K562 (cell line): ENCODE measurements at regions not wholly inside any gene's neighbourhood (a gene's known extent, or its start where the extent isn't known, plus 50 kb on each side); places are given as distances from the start of the nearest gene placed in this dataset.

ENCODE experiments used
- NCOA1 ChIP-seq: fragments of 450-650 bp; IDR thresholded peaks from 2 replicates; pipeline ENCODE4 v1.6.1; 2016; ENCODE audit warnings: low read depth
- NFE2 ChIP-seq: IDR thresholded peaks from 2 replicates; pipeline ENCODE4 v1.6.1; 2014; ENCODE audit warnings: antibody characterized with exemption, low read depth
- ZKSCAN1 ChIP-seq: fragments of 150-350 bp; IDR thresholded peaks from 2 replicates; pipeline ENCODE4 v1.6.1; 2016; ENCODE audit warnings: low read depth, low read length
- TF ChIP-seq, protein P1 (sequence below): fragments of 450-650 bp; formaldehyde crosslinking; IDR thresholded peaks from 2 replicates; pipeline ENCODE4 v1.4.0; 2020; ENCODE audit warnings: mild to moderate bottlenecking, mixed read lengths
- TF ChIP-seq, protein P2 (sequence below): fragments of 450-650 bp; IDR thresholded peaks from 2 replicates; pipeline ENCODE4 v1.6.1; 2016; ENCODE audit warnings: antibody characterized with exemption
- TF ChIP-seq, protein P3 (sequence below): fragments of 200-800 bp; sonication (Bioruptor generic); IDR thresholded peaks from 2 replicates; pipeline ENCODE4 v1.6.1; 2016; ENCODE audit warnings: missing genetic modification characterization, missing compliant biosample characterization

DNA sequence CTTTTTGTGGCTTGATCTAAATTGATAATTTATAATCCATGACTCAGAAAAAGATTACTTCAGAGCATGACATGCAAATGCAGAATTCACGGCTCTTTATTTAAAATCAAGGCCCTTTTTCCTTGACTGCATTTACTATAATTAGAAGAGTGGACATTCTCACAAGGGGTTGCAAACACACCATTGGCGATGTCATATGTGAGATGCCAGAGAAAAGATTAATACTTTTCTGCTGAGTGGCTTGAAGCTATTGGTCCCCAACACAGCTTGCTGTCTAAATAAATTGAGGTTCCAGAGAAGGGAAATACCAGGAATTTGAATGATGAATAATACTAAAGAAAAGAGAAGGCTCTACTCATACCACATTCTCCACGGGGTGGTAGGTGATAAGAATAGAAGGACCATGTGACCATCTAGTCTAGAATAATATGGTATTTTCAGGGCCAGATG lies 78.7 kb upstream of the ARID5B start (continued):
- TF ChIP-seq, protein P1, sequence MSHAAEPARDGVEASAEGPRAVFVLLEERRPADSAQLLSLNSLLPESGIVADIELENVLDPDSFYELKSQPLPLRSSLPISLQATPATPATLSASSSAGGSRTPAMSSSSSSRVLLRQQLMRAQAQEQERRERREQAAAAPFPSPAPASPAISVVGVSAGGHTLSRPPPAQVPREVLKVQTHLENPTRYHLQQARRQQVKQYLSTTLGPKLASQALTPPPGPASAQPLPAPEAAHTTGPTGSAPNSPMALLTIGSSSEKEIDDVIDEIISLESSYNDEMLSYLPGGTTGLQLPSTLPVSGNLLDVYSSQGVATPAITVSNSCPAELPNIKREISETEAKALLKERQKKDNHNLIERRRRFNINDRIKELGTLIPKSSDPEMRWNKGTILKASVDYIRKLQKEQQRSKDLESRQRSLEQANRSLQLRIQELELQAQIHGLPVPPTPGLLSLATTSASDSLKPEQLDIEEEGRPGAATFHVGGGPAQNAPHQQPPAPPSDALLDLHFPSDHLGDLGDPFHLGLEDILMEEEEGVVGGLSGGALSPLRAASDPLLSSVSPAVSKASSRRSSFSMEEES (CRISPR knock-in tag), result no peak
- TF ChIP-seq NCOA1 (0 out of 2 replicates have a peak, but pooled peaks have one; percentile 41), NFE2 (no peak), ZKSCAN1 (no peak)
- TF ChIP-seq, protein P2, sequence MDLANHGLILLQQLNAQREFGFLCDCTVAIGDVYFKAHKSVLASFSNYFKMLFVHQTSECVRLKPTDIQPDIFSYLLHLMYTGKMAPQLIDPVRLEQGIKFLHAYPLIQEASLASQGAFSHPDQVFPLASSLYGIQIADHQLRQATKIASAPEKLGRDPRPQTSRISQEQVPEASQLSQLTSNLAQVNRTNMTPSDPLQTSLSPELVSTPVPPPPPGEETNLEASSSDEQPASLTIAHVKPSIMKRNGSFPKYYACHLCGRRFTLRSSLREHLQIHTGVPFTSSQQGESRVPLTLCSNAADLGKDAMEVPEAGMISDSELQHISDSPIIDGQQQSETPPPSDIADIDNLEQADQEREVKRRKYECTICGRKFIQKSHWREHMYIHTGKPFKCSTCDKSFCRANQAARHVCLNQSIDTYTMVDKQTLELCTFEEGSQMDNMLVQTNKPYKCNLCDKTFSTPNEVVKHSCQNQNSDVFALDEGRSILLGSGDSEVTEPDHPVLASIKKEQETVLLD, result no peak
- TF ChIP-seq, protein P3, sequence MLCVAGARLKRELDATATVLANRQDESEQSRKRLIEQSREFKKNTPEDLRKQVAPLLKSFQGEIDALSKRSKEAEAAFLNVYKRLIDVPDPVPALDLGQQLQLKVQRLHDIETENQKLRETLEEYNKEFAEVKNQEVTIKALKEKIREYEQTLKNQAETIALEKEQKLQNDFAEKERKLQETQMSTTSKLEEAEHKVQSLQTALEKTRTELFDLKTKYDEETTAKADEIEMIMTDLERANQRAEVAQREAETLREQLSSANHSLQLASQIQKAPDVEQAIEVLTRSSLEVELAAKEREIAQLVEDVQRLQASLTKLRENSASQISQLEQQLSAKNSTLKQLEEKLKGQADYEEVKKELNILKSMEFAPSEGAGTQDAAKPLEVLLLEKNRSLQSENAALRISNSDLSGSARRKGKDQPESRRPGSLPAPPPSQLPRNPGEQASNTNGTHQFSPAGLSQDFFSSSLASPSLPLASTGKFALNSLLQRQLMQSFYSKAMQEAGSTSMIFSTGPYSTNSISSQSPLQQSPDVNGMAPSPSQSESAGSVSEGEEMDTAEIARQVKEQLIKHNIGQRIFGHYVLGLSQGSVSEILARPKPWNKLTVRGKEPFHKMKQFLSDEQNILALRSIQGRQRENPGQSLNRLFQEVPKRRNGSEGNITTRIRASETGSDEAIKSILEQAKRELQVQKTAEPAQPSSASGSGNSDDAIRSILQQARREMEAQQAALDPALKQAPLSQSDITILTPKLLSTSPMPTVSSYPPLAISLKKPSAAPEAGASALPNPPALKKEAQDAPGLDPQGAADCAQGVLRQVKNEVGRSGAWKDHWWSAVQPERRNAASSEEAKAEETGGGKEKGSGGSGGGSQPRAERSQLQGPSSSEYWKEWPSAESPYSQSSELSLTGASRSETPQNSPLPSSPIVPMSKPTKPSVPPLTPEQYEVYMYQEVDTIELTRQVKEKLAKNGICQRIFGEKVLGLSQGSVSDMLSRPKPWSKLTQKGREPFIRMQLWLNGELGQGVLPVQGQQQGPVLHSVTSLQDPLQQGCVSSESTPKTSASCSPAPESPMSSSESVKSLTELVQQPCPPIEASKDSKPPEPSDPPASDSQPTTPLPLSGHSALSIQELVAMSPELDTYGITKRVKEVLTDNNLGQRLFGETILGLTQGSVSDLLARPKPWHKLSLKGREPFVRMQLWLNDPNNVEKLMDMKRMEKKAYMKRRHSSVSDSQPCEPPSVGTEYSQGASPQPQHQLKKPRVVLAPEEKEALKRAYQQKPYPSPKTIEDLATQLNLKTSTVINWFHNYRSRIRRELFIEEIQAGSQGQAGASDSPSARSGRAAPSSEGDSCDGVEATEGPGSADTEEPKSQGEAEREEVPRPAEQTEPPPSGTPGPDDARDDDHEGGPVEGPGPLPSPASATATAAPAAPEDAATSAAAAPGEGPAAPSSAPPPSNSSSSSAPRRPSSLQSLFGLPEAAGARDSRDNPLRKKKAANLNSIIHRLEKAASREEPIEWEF (CRISPR knock-in tag), result no peak
